Iris pigment epithelial cell (primary cell): ENCODE measurements at regions not wholly inside any gene's neighbourhood (a gene's known extent, or its start where the extent isn't known, plus 50 kb on each side); places are given as distances from the start of the nearest gene placed in this dataset.
"Not testable (repeated sequence)": the region's sequence is repeated elsewhere in the genome, so short reads cannot be mapped to it uniquely, and the experiment has no call there.

Source experiments
- DNase-seq: peaks from one replicate; pipeline ENCODE4 v3.0.0-alpha.2; 2011; ENCODE audit warnings: low read depth

- DNase-seq: no peak
These were observed 64.3 kb upstream of the CD93 start for GRCh38 chr20:23150304-23151007.

- DNase-seq: no peak
These were observed 63.6 kb upstream of the CD93 start for GRCh38 chr20:23149623-23150279.

- no peak for DNase-seq
These were observed 62.8 kb upstream of the CD93 start for GRCh38 chr20:23148731-23149570.

- DNase-seq: peak; percentile 53
These were observed 62.0 kb upstream of the CD93 start for GRCh38 chr20:23147964-23148730.

DNA sequence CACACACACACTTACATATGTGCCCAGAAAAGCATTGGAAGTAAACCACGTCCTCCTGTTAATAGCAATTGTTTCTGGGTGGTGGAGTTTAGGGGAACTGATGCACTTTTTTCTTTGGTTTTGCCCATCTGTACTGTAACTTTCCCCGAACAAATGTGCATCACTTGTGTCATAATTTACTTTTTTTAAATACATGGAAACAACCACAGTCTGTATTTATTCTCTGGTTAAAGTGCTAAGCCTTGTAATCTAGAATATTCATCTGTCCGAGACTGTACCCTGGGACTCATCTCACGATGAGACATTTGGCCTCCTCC, 61.5 kb upstream of the CD93 start:
- DNase-seq: no peak

GRCh38 chr20:23146857-23147637, 60.9 kb upstream of the CD93 start:
- DNase-seq: no peak

GRCh38 chr20:23146181-23146580, 60.1 kb upstream of the CD93 start:
- DNase-seq: no peak

- DNase-seq: peak; percentile 46
These were observed 59.2 kb upstream of the CD93 start for GRCh38 chr20:23145281-23145700.

- no peak for DNase-seq
These were observed 58.7 kb upstream of the CD93 start for GRCh38 chr20:23144856-23145255.

GRCh38 chr20:23143986-23144690, 58.0 kb upstream of the CD93 start:
- no peak for DNase-seq

- DNase-seq: peak; percentile 85
These were observed 57.0 kb upstream of the CD93 start for GRCh38 chr20:23143098-23143497.

DNA sequence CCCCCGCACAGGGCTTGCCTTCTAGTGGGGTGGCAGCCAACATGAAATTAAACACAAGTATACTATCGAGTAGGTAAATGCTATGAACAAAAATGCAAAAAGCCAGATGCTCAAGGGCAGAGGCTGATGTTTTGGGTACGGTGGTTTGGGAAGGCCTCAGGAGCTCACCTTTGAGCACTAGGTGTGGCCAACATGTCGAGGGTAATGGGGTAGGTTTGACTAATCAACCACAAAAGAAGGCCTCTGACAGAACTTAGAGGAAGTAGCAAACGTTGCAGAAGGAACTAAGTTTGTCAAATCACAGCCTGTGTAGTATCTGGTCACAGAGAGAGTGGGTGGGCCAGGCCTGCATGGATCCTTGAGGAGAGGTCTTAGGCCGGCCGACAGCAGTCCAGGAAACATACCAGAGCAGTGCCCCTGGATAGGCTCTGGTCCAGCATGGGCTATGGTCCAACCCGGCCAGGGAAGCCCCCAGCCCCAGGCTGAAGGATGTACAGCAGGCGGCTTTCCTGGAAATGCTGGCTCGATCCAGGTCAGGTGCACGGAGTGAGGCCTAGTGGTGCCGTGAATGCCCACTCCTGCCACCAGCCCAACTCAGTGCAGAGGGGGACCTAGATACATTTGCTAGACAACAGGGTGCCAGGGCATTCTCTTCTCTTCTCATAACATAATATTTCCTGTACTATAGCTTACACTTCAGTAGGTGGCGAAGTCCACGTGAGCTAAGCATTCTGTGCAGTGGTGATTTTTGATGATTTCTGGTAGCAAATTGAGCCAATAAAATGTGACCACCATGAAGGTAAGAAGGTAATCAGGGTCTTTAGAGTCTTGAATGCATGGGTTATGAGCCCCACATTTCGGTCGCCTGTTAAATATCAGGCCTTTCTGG, 56.3 kb upstream of the CD93 start:
- DNase-seq: no peak

DNA sequence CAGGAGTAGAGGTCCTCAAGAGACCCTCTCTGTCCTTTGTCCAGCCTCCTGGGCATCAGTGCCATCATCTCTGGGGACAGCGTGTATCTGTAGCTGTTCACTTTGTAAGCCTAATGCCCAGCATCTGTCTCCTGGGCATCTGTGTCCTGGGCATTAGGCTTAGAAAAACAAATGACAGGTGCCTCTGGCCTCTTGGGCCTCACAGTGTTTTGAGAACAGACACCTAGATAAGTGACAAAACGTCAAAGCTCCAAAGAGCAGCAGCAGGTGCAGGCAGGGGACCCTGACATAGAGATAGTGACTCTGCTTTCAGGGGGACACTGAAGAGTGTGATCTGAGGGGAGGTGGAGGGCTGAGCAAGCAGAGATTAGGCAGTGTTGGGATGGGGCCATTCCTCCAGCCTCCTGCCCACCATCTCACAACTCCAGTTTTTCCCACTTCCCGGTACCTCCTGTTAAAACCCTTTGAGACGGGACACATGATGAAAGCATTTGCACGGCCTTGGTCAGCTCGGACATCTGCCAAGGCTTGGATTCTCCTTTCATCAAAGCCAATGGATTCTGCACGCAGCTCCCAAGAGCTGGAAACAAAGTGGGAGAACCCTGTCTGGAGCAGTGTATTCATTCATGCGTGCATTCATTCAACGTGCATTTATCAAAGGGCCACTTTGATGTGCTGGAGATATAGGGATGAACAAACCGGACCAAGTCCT, 55.5 kb upstream of the CD93 start:
- DNase-seq: no peak

DNA sequence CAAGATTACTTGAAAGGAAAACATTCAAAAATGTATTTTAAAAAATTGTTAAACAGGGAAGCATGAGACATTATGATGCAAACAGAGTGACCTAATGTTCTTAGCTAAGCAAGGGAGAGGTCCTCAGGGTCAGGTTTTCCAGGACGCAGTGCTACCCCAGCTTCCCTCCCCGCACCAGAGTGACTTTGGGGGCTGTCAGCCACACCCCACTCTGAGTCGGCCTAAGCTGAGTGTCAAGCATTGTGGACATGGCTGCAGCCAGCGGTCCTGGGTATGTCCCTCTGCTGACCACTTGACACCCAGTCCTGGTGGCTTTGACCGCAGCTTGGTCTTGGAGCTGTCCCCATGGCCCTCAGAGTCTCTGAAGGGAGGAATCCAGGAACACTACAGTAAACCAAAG, 54.9 kb upstream of the CD93 start:
- no peak for DNase-seq

DNA sequence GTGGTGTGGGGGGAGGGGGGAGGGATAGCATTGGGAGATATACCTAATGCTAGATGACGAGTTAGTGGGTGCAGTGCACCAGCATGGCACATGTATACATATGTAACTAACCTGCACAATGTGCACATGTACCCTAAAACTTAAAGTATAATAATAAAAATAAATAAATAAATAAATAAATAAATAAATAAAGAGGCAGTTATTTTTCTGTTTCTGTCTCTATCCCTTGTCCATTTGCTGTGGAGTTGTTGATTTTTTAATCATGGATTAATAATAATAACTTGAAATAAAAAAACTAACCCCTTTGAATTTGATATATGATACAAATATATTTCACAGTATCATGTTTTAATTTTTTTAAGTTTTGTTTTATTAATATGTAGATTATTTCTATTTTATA, 53.9 kb upstream of the CD93 start:
- not testable (repeated sequence) for DNase-seq

- DNase-seq: no peak
These were observed 53.4 kb upstream of the CD93 start for GRCh38 chr20:23139524-23139923.

GRCh38 chr20:23138682-23139081, 52.6 kb upstream of the CD93 start:
- DNase-seq: no peak

DNA sequence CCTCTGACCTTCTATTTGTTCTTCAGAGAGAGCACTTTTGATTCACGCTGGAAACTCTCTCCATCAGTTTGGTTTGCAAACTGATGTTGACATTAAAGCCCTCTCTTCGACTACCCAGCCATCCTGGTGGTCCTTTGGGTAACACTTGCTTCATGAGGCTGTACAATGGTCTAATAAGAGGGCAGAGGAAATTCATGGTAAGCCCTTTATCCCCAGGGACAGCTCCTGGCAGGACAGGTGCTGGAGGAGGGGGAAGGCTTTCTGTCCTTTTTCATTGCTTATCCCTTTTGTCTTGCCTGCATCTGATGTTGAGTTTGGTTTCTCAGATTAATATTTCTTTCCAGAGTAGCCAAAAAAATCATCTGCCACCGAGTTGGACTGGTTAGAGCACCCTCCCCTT, 52.1 kb upstream of the CD93 start:
- no peak for DNase-seq
